B cell (primary cell): ENCODE measurements at regions not wholly inside any gene's neighbourhood (a gene's known extent, or its start where the extent isn't known, plus 50 kb on each side); places are given as distances from the start of the nearest gene placed in this dataset.

Experiments
- ATAC-seq: fragments of 200-7000 bp; cut with Tn5 transposase; one replicate; pipeline ENCODE4 v1.10.0; 2021; ENCODE audit warnings: low read depth, mild to moderate bottlenecking, moderate number of reproducible peaks, moderate library complexity
- CTCF ChIA-PET: fragments of 350-600 bp; sonication (Branson Sonifier 250); formaldehyde crosslinking; loops from one replicate; lab custom pipeline; 2021; ENCODE audit warnings: antibody characterized with exemption, inconsistent platforms; lab: Charles Lee
- POLR2A ChIA-PET: fragments of 350-600 bp; sonication (Branson Sonifier 250); formaldehyde crosslinking; loops from one replicate; lab custom pipeline; 2021; ENCODE audit warnings: antibody characterized with exemption; lab: Charles Lee
- DNase-seq: peaks from one replicate; pipeline ENCODE4 v3.0.0; 2013
- H2AFZ ChIP-seq: 2 replicates; pipeline ENCODE4 v1.6.1; 2012; ENCODE audit warnings: mild to moderate bottlenecking, low read depth, low read length; ENCODE audit not compliant: insufficient read depth, poor library complexity, severe bottlenecking
- H3K27ac ChIP-seq, 2 donors: 1 replicate in 1 of 2; 2 replicates in 1 of 2; pipeline ENCODE4 v1.5.1; 2012 to 2013; ENCODE audit warnings: low read length in 2 of 2, mild to moderate bottlenecking in 2 of 2, moderate library complexity in 1 of 2
- H3K27me3 ChIP-seq, 4 experiments: fragments of 200-600 bp in 1 of 4; sonication (generic) in 1 of 4; replicated peaks in 1 of 4; 1 replicate in 2 of 4; 2 replicates in 2 of 4; pipeline versions ENCODE4 v1.6.1 to v1.7.0; 2013 to 2016; ENCODE audit warnings: low read length in 3 of 4, mild to moderate bottlenecking in 2 of 4, mixed read lengths in 1 of 4, moderate library complexity in 1 of 4; ENCODE audit not compliant: insufficient read depth in 4 of 4, control insufficient read depth in 3 of 4; ENCODE audit errors: control extremely low read depth in 1 of 4
- H3K36me3 ChIP-seq, 2 experiments: replicated peaks in 1 of 2; 1 replicate in 1 of 2; 2 replicates in 1 of 2; pipeline versions ENCODE4 v1.6.1 to v1.7.1; 2013; ENCODE audit warnings: low read length in 1 of 2; ENCODE audit not compliant: insufficient read depth in 2 of 2, control insufficient read depth in 1 of 2; ENCODE audit errors: control extremely low read depth in 1 of 2, extremely low read depth in 1 of 2
- H3K4me1 ChIP-seq, 2 donors: fragments of 200-600 bp in 1 of 2; sonication (generic) in 1 of 2; 1 replicate in 1 of 2; 2 replicates in 1 of 2; pipeline versions ENCODE4 v1.5.1 to v1.6.1; 2013 to 2017; ENCODE audit warnings: low read length in 2 of 2; ENCODE audit not compliant: control insufficient read depth in 2 of 2, insufficient read depth in 2 of 2
- H3K4me2 ChIP-seq: replicated peaks from 2 replicates; pipeline ENCODE3; 2012; ENCODE audit warnings: mild to moderate bottlenecking, low read depth, low read length; ENCODE audit not compliant: poor library complexity, severe bottlenecking
- H3K4me3 ChIP-seq, 5 experiments: fragments of 200-600 bp in 1 of 5; sonication (generic) in 1 of 5; 1 replicate in 3 of 5; 2 replicates in 2 of 5; pipeline versions ENCODE4 v1.5.1 to v1.7.0; 2011 to 2016; ENCODE audit warnings: low read length in 4 of 5, mild to moderate bottlenecking in 4 of 5, low read depth in 2 of 5, control low read depth in 1 of 5, moderate library complexity in 1 of 5; ENCODE audit not compliant: insufficient read depth in 1 of 5; ENCODE audit errors: control extremely low read depth in 1 of 5, extremely low read depth in 1 of 5
- H3K79me2 ChIP-seq: fragments of 200-600 bp; sonication (generic); one replicate; pipeline ENCODE4 v1.6.0; 2016; ENCODE audit warnings: low read length; ENCODE audit not compliant: control insufficient read depth, insufficient read depth
- H3K9ac ChIP-seq: fragments of 200-600 bp; sonication (generic); 2 replicates; pipeline ENCODE4 v1.6.1; 2017; ENCODE audit warnings: mild to moderate bottlenecking, low read length, moderate library complexity
- H3K9me3 ChIP-seq, 3 donors: one replicate each; pipeline versions ENCODE4 v1.6.1 to v1.7.1; 2013; ENCODE audit warnings: low read length in 2 of 3; ENCODE audit not compliant: control insufficient read depth in 2 of 3, insufficient read depth in 1 of 3; ENCODE audit errors: control extremely low read depth in 1 of 3
- H4K20me1 ChIP-seq: 2 replicates; pipeline ENCODE4 v1.6.0; 2012; ENCODE audit warnings: mild to moderate bottlenecking, low read length; ENCODE audit not compliant: insufficient read depth, control insufficient read depth, poor library complexity, severe bottlenecking
- H3K27ac Mint-ChIP-seq: one replicate; pipeline ENCODE4 v1.8.0; 2021; ENCODE audit warnings: mixed read lengths
- H3K27me3 Mint-ChIP-seq: one replicate; pipeline ENCODE4 v1.8.0; 2021; ENCODE audit warnings: mixed read lengths
- H3K4me1 Mint-ChIP-seq: one replicate; pipeline ENCODE4 v1.8.0; 2021; ENCODE audit warnings: mixed read lengths
- H3K4me3 Mint-ChIP-seq: one replicate; pipeline ENCODE4 v1.8.0; 2021; ENCODE audit warnings: mixed read lengths
- H3K9me3 Mint-ChIP-seq: one replicate; pipeline ENCODE4 v1.8.0; 2022; ENCODE audit warnings: mixed read lengths; ENCODE audit not compliant: insufficient read depth
- CTCF ChIP-seq: fragments of 200-600 bp; IDR thresholded peaks from one replicate; pipeline ENCODE4 v1.8.0; 2022; ENCODE audit warnings: antibody characterized with exemption, mild to moderate bottlenecking
- EZH2 ChIP-seq: IDR thresholded peaks from 2 replicates; pipeline ENCODE4 v1.6.1; 2012; ENCODE audit warnings: borderline replicate concordance, low read depth, mild to moderate bottlenecking, moderate library complexity, low read length; ENCODE audit not compliant: insufficient read depth, poor library complexity, severe bottlenecking
- WGBS: methylation state at CpG from one replicate; pipeline ENCODE4 v1.1.5; 2013; ENCODE audit warnings: missing lambda C conversion rate; ENCODE audit not compliant: insufficient coverage; 5-methylcytosine and 5-hydroxymethylcytosine counted together
- intact Hi-C: fragments of 100-400 bp; cut with micrococcal nuclease; formaldehyde crosslinking; loops from one replicate; pipeline ENCODE4 v1.10.0; 2022

- Histone ChIP-seq H3K4me3 (no peak overlapping the region), H3K27ac (no peak overlapping the region), H2AFZ (no peak overlapping the region), H3K27me3 (no peaks in the 10 kb centered on the region), H3K9me3 (no peaks in the 10 kb centered on the region), H3K79me2 (no peaks in the 10 kb centered on the region), H3K9ac (no peak overlapping the region), H4K20me1 (no peaks in the 10 kb centered on the region), H3K4me1 (no peaks in the 10 kb centered on the region), H3K4me2 (no peak overlapping the region), H3K36me3 (no peaks in the 10 kb centered on the region)
- ChIA-PET POLR2A (no interaction called here), CTCF (no interaction called here)
- peaks cover 3% of the 10 kb centered on the region for H3K9me3 Mint-ChIP-seq
- DNase-seq = no peak
- WGBS = no CpG with 5 or more reads among the region's 3 CpGs
- no peak for ATAC-seq
- TF ChIP-seq CTCF (no peak), EZH2 (no peak)
- H3K27me3 Mint-ChIP-seq = no peaks in the 10 kb centered on the region
- intact Hi-C loops = no loop called here
- H3K27ac Mint-ChIP-seq = no peak overlapping the region
- no peaks in the 10 kb centered on the region for H3K4me1 Mint-ChIP-seq
- H3K4me3 Mint-ChIP-seq = no peak overlapping the region
These were observed 398.8 kb upstream of the SALL1 start for GRCh38 chr16:51549836-51550235.

- ATAC-seq (no peak), DNase-seq (no peak)
- H3K79me2 ChIP-seq = no peaks in the 10 kb centered on the region
- Mint-ChIP-seq H3K4me3 (no peak overlapping the region), H3K4me1 (no peaks in the 10 kb centered on the region), H3K27me3 (no peaks in the 10 kb centered on the region), H3K27ac (no peak overlapping the region), H3K9me3 (no peaks in the 10 kb centered on the region)
- CTCF ChIA-PET = no interaction called here
- no peaks in the 10 kb centered on the region for H3K27me3 ChIP-seq
- no peak overlapping the region for H3K4me2 ChIP-seq
- no peak overlapping the region for H3K4me3 ChIP-seq
- intact Hi-C loops = no loop called here
- no peaks in the 10 kb centered on the region for H3K36me3 ChIP-seq
- POLR2A ChIA-PET = no interaction called here
- TF ChIP-seq EZH2 (no peak), CTCF (no peak)
- no peak overlapping the region for H3K27ac ChIP-seq
- H3K4me1 ChIP-seq = no peaks in the 10 kb centered on the region
- H3K9me3 ChIP-seq = no peaks in the 10 kb centered on the region
- H3K9ac ChIP-seq = no peak overlapping the region
- H4K20me1 ChIP-seq = no peaks in the 10 kb centered on the region
- no peak overlapping the region for H2AFZ ChIP-seq
- 72% methylated on average over 4 of the region's 6 CpGs for WGBS
These were observed 394.9 kb upstream of the SALL1 start for GRCh38 chr16:51545951-51546350.
